Stomach (tissue), 8 donors: ENCODE measurements at regions not wholly inside any gene's neighbourhood (a gene's known extent, or its start where the extent isn't known, plus 50 kb on each side); places are given as distances from the start of the nearest gene placed in this dataset.
A peak's percentile ranks its signal among the peaks of the same experiment; 100 is the strongest.

Experiments
- DNase-seq, 2 donors: peaks; one replicate each; pipeline versions ENCODE4 v3.0.0 to v3.0.0-alpha.2; 2013 to 2019
- H3K27ac ChIP-seq, 5 donors: fragments of 200-600 bp in 4 of 5; sonication (generic) in 4 of 5; one replicate each; pipeline ENCODE4 v1.5.1; 2013 to 2019; ENCODE audit warnings: mild to moderate bottlenecking in 1 of 5, moderate library complexity in 1 of 5
- H3K27me3 ChIP-seq, 3 donors: fragments of 200-600 bp; sonication (generic); one replicate each; pipeline ENCODE4 v1.5.1; 2017 to 2019; ENCODE audit warnings: mixed run types in 1 of 3
- H3K36me3 ChIP-seq, 4 donors: fragments of 200-600 bp; sonication (generic); 1 replicate in 3 of 4; 2 replicates in 1 of 4; pipeline ENCODE4 v1.5.1; 2016 to 2019
- H3K4me1 ChIP-seq, 4 donors: fragments of 200-600 bp; sonication (generic); one replicate each; pipeline ENCODE4 v1.5.1; 2016 to 2019
- H3K4me3 ChIP-seq, 4 donors: fragments of 200-600 bp; sonication (generic) in 3 of 4; one replicate each; pipeline ENCODE4 v1.5.1; 2016 to 2019; ENCODE audit warnings: mild to moderate bottlenecking in 1 of 4
- H3K9me3 ChIP-seq, 4 donors: fragments of 200-600 bp; sonication (generic); one replicate each; pipeline ENCODE4 v1.5.1; 2016 to 2019
- EP300 ChIP-seq: sonication (generic); formaldehyde crosslinking; IDR thresholded peaks from one replicate; pipeline ENCODE4 v1.6.1; 2017; ENCODE audit warnings: antibody characterized with exemption
- POLR2A ChIP-seq, 4 donors: fragments of 450-650 bp; IDR thresholded peaks; one replicate each; pipeline ENCODE4 v1.6.1; 2016; ENCODE audit warnings: antibody characterized with exemption in 4 of 4, control low read depth in 2 of 4, mild to moderate bottlenecking in 1 of 4, moderate library complexity in 1 of 4
- POLR2AphosphoS5 ChIP-seq, 3 donors: sonication (generic); formaldehyde crosslinking; IDR thresholded peaks; one replicate each; pipeline ENCODE4 v1.6.1; 2016; ENCODE audit warnings: antibody characterized with exemption in 3 of 3
- WGBS, 5 donors: extraction: QIAGEN DNeasy Blood & Tissue Kit in 3 of 5; methylation state at CpG; one replicate each; pipeline versions ENCODE4 v1.1.5 to v1.1.7; 2013 to 2018; 5-methylcytosine and 5-hydroxymethylcytosine counted together
- intact Hi-C: fragments of 100-400 bp; cut with DNase I; formaldehyde crosslinking; loops from one replicate; pipeline ENCODE4 v1.15.1; 2023; ENCODE audit warnings: low total_unique reads
- TF ChIP-seq, protein P1 (sequence below), 7 experiments: fragments of 450-650 bp in 4 of 7; fragments of 200-600 bp in 3 of 7; sonication (generic) in 3 of 7; IDR thresholded peaks; one replicate each; pipeline ENCODE4 v1.5.1; 2016 to 2019; ENCODE audit warnings: antibody characterized with exemption in 7 of 7, control low read depth in 2 of 7, mild to moderate bottlenecking in 1 of 7
- donor health status: healthy with polysubstance abuse.
- donor health status: Bipolar disorder and iron deficiency.
- donor health status: healthy.

DNA sequence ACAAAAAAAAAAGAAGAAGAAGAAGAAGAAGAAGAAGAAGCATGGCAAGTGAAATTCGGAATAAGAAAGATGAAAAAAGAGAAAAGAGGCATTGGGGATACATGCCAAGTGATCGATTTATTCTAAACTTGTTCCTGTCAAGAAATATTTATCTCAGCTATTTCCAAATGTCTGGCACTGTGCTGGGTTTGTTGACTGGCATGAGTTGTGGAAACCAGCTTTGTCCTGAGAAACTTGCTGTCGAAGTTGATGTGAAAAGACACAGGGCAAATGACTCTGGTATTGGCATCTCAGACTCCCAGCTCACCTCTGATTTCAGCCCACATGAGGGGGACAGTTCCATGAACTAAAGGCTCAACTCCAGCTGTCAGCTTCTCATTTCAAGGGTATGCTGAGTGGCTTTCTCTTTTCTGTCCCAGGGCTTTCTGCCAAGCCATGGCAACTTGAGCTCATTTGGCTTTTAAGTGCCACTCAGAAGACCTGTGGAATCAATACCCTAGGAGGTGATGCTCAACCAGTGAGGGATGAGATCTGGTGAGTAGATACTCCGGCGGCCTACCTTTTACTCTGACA lies 253.3 kb upstream of the JAG1 start:
- Histone ChIP-seq H3K36me3 (no peaks in the 10 kb centered on the region), H3K4me3 (no peak overlapping the region), H3K27ac (no peak overlapping the region), H3K4me1 (peaks cover 0 to 11% (median 0%) of the 10 kb centered on the region in 4 donors), H3K27me3 (no peaks in the 10 kb centered on the region), H3K9me3 (no peaks in the 10 kb centered on the region)
- 89 to 94% (median 93%) methylated on average over 5 of the region's 5 CpGs for WGBS, 5 donors
- DNase-seq, result no peak
- TF ChIP-seq POLR2A (IDR thresholded peaks at IDR 0.05) (no peak), POLR2AphosphoS5 (IDR thresholded peaks at IDR 0.05) (no peak), EP300 (no peak)
- TF ChIP-seq, protein P1, sequence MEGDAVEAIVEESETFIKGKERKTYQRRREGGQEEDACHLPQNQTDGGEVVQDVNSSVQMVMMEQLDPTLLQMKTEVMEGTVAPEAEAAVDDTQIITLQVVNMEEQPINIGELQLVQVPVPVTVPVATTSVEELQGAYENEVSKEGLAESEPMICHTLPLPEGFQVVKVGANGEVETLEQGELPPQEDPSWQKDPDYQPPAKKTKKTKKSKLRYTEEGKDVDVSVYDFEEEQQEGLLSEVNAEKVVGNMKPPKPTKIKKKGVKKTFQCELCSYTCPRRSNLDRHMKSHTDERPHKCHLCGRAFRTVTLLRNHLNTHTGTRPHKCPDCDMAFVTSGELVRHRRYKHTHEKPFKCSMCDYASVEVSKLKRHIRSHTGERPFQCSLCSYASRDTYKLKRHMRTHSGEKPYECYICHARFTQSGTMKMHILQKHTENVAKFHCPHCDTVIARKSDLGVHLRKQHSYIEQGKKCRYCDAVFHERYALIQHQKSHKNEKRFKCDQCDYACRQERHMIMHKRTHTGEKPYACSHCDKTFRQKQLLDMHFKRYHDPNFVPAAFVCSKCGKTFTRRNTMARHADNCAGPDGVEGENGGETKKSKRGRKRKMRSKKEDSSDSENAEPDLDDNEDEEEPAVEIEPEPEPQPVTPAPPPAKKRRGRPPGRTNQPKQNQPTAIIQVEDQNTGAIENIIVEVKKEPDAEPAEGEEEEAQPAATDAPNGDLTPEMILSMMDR (IDR thresholded peaks at IDR 0.05), result no peak
- intact Hi-C loops, result no loop called here

DNA sequence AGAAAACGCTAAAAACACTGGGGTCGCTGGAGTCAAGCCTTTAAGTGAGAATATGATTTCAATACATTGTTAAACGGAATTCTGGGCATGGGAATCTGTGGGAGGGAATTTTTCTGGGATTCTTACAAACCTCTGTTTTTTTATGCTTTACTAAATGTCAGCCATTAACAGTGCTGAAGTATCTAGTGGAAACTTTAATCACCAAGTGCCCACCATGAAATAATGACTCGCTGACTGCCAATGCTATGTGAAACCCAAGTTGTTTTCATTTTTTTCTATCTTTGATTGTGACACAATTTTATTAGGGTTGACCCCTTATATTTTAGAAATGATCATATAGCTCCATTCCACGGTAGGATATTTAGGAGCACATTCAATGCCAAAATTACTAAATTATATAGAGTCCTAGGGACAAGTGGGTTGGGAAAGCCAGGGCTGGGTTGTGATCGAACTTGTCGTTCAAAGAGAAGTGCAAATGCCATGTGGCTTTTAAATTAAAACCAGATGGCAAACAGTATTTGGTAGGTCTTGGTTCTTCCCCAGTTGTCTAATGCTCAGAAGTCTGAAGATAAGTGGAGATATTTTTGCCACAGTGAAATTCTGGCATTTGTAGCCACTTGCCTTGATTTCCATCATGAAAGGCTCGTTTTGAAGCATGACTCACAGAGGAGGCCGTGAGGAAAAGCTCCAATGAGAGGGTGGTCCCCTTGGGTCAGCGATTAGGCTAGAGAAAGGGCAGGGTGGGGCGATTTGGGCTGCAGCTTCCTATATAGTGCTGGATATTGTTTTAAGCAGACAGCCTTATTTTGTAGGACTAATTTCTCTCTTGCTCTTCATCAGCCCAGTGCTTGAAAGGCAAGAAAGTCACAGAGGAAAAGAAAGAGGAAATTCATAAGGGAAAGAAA lies 254.4 kb upstream of the JAG1 start:
- no peaks in the 10 kb centered on the region for H3K27me3 ChIP-seq
- H3K4me1 ChIP-seq, result peaks cover 0 to 6% (median 0%) of the 10 kb centered on the region in 4 donors
- TF ChIP-seq EP300, result no peak
- no peak for TF ChIP-seq POLR2AphosphoS5 (IDR thresholded peaks at IDR 0.05)
- TF ChIP-seq POLR2A (IDR thresholded peaks at IDR 0.05), result no peak
- TF ChIP-seq, protein P1 (IDR thresholded peaks at IDR 0.05), result no peak
- peak overlapping the region in 1 of 5 donors; percentile 15 for H3K27ac ChIP-seq
- no peaks in the 10 kb centered on the region for H3K36me3 ChIP-seq
- H3K9me3 ChIP-seq, result no peaks in the 10 kb centered on the region
- WGBS, 5 donors, result 72 to 85% (median 81%) methylated on average over 11 of the region's 11 CpGs
- DNase-seq, result no peak
- intact Hi-C loops, result no loop called here
- H3K4me3 ChIP-seq, result no peak overlapping the region

DNA sequence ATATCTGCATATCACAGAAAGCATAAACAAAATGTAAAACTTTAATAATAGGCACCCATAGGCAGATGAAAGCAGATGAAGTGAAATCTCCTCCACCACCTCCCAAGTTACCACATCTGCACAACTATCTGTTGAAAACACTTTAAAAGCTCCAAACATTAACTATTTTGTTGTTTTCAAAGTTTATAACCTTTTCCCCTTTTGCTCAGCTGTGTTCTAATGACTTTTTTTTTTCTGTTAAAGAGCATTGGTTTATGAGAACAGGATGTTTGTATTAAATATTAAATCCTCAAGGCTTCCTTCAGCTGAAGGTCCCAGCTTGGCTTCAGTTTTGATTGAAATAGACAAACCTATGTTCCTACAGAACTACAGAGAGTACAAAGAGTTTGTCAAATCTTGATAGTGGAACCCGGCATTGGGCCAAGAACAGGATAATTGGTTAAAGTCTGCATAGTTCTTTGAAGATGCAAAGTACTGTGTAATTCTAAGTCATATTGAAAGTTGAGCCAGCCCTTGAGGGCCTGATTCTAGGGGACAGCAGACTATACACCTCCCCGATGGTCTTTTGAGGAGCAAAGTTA lies 255.1 kb upstream of the JAG1 start:
- H3K4me3 ChIP-seq, result no peak overlapping the region
- no peaks in the 10 kb centered on the region for H3K36me3 ChIP-seq
- peaks cover 0 to 6% (median 0%) of the 10 kb centered on the region in 4 donors for H3K4me1 ChIP-seq
- no peaks in the 10 kb centered on the region for H3K27me3 ChIP-seq
- H3K27ac ChIP-seq, result peak overlapping the region in 1 of 5 donors; percentile 15
- WGBS, 5 donors, result 76 to 83% (median 77%) methylated on average over 2 of the region's 2 CpGs
- DNase-seq, result no peak
- TF ChIP-seq POLR2AphosphoS5 (IDR thresholded peaks at IDR 0.05) (no peak), EP300 (no peak), POLR2A (IDR thresholded peaks at IDR 0.05) (no peak)
- TF ChIP-seq, protein P1 (IDR thresholded peaks at IDR 0.05), result no peak
- no peaks in the 10 kb centered on the region for H3K9me3 ChIP-seq
- intact Hi-C loops, result no loop called here

DNA sequence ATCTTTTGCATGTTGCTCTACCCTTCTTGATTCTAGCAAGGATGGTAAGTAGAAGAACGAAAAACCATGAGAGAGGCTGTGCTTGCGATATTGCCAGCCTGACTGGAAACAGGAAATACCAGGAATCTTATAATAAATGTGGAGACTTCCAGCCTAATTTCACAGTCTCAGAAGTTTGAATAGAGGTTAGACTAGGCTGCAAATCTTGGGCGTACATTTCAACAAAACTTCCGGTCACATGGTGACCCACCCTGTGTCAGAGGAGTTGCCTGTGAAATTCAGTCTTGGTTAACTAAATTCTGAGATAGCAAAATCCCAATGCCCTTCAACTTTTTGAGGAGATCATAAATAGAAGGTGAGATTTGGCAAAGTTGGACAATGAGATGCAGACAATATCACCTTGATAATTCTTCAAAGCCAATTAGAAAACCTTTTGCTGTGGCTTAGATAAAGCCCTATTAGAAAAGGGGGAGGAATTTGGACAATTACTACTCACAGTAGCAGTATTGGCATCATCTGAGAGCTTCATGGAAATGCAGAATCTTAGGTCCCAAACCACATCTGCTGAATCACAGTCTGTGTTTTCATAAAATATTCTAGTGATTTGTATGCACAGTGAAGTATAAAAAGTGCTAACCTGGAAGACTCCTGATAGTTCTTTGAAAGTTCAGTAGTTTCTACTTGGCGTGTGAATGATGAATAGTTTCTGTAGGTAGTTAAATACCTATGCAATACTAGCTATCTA lies 262.0 kb upstream of the JAG1 start:
- DNase-seq, result no peak
- 78 to 82% (median 80%) methylated on average over 5 of the region's 5 CpGs for WGBS, 5 donors
- Histone ChIP-seq H3K4me1 (no peaks in the 10 kb centered on the region), H3K4me3 (no peak overlapping the region), H3K9me3 (no peaks in the 10 kb centered on the region), H3K27ac (no peak overlapping the region), H3K27me3 (no peaks in the 10 kb centered on the region), H3K36me3 (no peaks in the 10 kb centered on the region)
- intact Hi-C loops, result no loop called here
- TF ChIP-seq, protein P1 (IDR thresholded peaks at IDR 0.05), result no peak
- no peak for TF ChIP-seq POLR2A (IDR thresholded peaks at IDR 0.05)
